Activated CD8-positive, alpha-beta memory T cell treated with anti-CD3 and anti-CD28 coated beads, Interleukin-2, amount 50 U/mL, for 1 hour (primary cell): ENCODE measurements at regions not wholly inside any gene's neighbourhood (a gene's known extent, or its start where the extent isn't known, plus 50 kb on each side); places are given as distances from the start of the nearest gene placed in this dataset.
"Not testable (repeated sequence)": the region's sequence is repeated elsewhere in the genome, so short reads cannot be mapped to it uniquely, and the experiment has no call there.

ENCODE experiments used
- DNase-seq: peaks from one replicate; pipeline ENCODE4 v3.0.0-alpha.2; 2020; ENCODE audit errors: extremely low read depth

GRCh38 chr14:106694638-106695393 lies 1168.4 kb downstream of the TMEM121 start:
- no peak for DNase-seq

- DNase-seq, result not testable (repeated sequence)
Measured at GRCh38 chr14:106698620-106699267, 1172.4 kb downstream of the TMEM121 start.

GRCh38 chr14:106703651-106704050 lies 1177.3 kb downstream of the TMEM121 start:
- not testable (repeated sequence) for DNase-seq

GRCh38 chr14:106706488-106706887 lies 1180.1 kb downstream of the TMEM121 start:
- DNase-seq, result not testable (repeated sequence)

GRCh38 chr14:106710187-106710586 lies 1183.8 kb downstream of the TMEM121 start:
- not testable (repeated sequence) for DNase-seq

- not testable (repeated sequence) for DNase-seq
Measured at GRCh38 chr14:106712513-106712912, 1186.1 kb downstream of the TMEM121 start.

GRCh38 chr14:106714446-106715428 lies 1188.4 kb downstream of the TMEM121 start:
- DNase-seq, result not testable (repeated sequence)

GRCh38 chr14:106717544-106717943 lies 1191.2 kb downstream of the TMEM121 start:
- not testable (repeated sequence) for DNase-seq

GRCh38 chr14:106719880-106720279 lies 1193.5 kb downstream of the TMEM121 start:
- peak; percentile 25 for DNase-seq

GRCh38 chr14:106721926-106722325 lies 1195.5 kb downstream of the TMEM121 start:
- DNase-seq, result not testable (repeated sequence)

- not testable (repeated sequence) for DNase-seq
Measured at GRCh38 chr14:106722813-106723687, 1196.7 kb downstream of the TMEM121 start.

GRCh38 chr14:106727962-106728361 lies 1201.6 kb downstream of the TMEM121 start:
- not testable (repeated sequence) for DNase-seq

- DNase-seq, result no peak
Measured at GRCh38 chr14:106728611-106729010, 1202.2 kb downstream of the TMEM121 start.

GRCh38 chr14:106729551-106729950 lies 1203.2 kb downstream of the TMEM121 start:
- DNase-seq, result no peak

- DNase-seq, result no peak
Measured at GRCh38 chr14:106733771-106734170, 1207.4 kb downstream of the TMEM121 start.

- DNase-seq, result no peak
Measured at GRCh38 chr14:106737021-106737420, 1210.6 kb downstream of the TMEM121 start.

GRCh38 chr14:106738075-106738474 lies 1211.7 kb downstream of the TMEM121 start:
- no peak for DNase-seq

GRCh38 chr14:106738598-106739258 lies 1212.3 kb downstream of the TMEM121 start:
- DNase-seq, result not testable (repeated sequence)

- peak; percentile 53 for DNase-seq
Measured at GRCh38 chr14:106741086-106741827, 1214.9 kb downstream of the TMEM121 start.
